K562 (cell line): ENCODE measurements at regions not wholly inside any gene's neighbourhood (a gene's known extent, or its start where the extent isn't known, plus 50 kb on each side); places are given as distances from the start of the nearest gene placed in this dataset.
"Not testable (repeated sequence)": the region's sequence is repeated elsewhere in the genome, so short reads cannot be mapped to it uniquely, and the experiment has no call there.

Experiments
- ATAC-seq: fragments of 200-7000 bp; cut with Tn5 transposase; 3 replicates; pipeline ENCODE4 v1.9.1; 2020; ENCODE audit warnings: moderate library complexity
- BruUV-seq: library from RNA; stranded (reverse); fragments of 400-500 nt; replicated peaks from 2 replicates; lab custom pipeline; 2021; lab: Mats Ljungman, UMichigan
- CTCF ChIA-PET: fragments of 300-600 bp; formaldehyde crosslinking; extraction: SDS; loops from one replicate; lab custom pipeline; 2021; ENCODE audit warnings: low intra/inter-chr PET ratio; lab: Yijun Ruan, JAX
- POLR2A ChIA-PET: fragments of 300-600, 350-650 bp; sonication (Branson Sonifier 250); formaldehyde crosslinking; extraction: SDS; loops from one replicate; lab custom pipeline; 2021; ENCODE audit warnings: antibody characterized with exemption, inconsistent platforms; lab: Yijun Ruan, JAX
- DNase-seq, 4 experiments: peaks; one replicate each; pipeline versions ENCODE4 v3.0.0 to v3.0.0-alpha.2; 2011 to 2018; ENCODE audit warnings: low spot score in 3 of 4, mixed read lengths in 3 of 4; ENCODE audit errors: extremely low read depth in 1 of 4
- FAIRE-seq: peaks from 2 replicates; lab custom pipeline; 2011; peaks lifted over from hg19 to GRCh38; lab: Jason Lieb, UNC
- H2AFZ ChIP-seq: 2 replicates; pipeline ENCODE4 v1.6.0; 2011; ENCODE audit warnings: low read depth, low read length, control low read depth, inconsistent platforms
- H3K27ac ChIP-seq: fragments of 200-600 bp; 3 replicates; pipeline ENCODE4 v1.8.0; 2011; ENCODE audit warnings: low read depth, mild to moderate bottlenecking, control low read depth, inconsistent platforms, low read length, moderate library complexity, mixed read lengths; ENCODE audit errors: extremely low read depth
- H3K27me3 ChIP-seq, 2 experiments: fragments of 300-600 bp in 1 of 2; 2 replicates in 1 of 2; 3 replicates in 1 of 2; pipeline versions ENCODE4 v1.6.0 to v1.8.0; 2011; ENCODE audit warnings: inconsistent platforms in 2 of 2, low read length in 2 of 2, mild to moderate bottlenecking in 1 of 2, mixed read lengths in 1 of 2, moderate library complexity in 1 of 2; ENCODE audit not compliant: control insufficient read depth in 2 of 2, insufficient read depth in 2 of 2
- H3K36me3 ChIP-seq: fragments of 300-600 bp; 3 replicates; pipeline ENCODE4 v1.8.0; 2011; ENCODE audit warnings: mild to moderate bottlenecking, low read length, inconsistent platforms; ENCODE audit not compliant: control insufficient read depth, insufficient read depth
- H3K4me1 ChIP-seq, 2 experiments: fragments of 200-600 bp in 1 of 2; replicated peaks in 1 of 2; 2 replicates in 1 of 2; 3 replicates in 1 of 2; pipeline versions ENCODE4 v1.5.1 to v1.8.0; 2011; ENCODE audit warnings: inconsistent platforms in 2 of 2, low read length in 2 of 2, mild to moderate bottlenecking in 1 of 2, mixed read lengths in 1 of 2, moderate library complexity in 1 of 2; ENCODE audit not compliant: control insufficient read depth in 2 of 2, insufficient read depth in 2 of 2
- H3K4me2 ChIP-seq: 2 replicates; pipeline ENCODE4 v1.6.1; 2011; ENCODE audit warnings: low read length, control low read depth, inconsistent platforms, mixed read lengths; ENCODE audit not compliant: insufficient read depth
- H3K4me3 ChIP-seq: fragments of 200-600 bp; sonication (generic), shearing (Covaris generic); 2 replicates; pipeline ENCODE4 v1.5.1; 2016; ENCODE audit warnings: control low read depth, inconsistent platforms
- H3K79me2 ChIP-seq: fragments of 200-600 bp; 3 replicates; pipeline ENCODE4 v1.8.0; 2011; ENCODE audit warnings: low read length, inconsistent platforms; ENCODE audit not compliant: control insufficient read depth, insufficient read depth
- H3K9ac ChIP-seq, 2 experiments: 2 replicates each; pipeline versions ENCODE4 v1.6.0 to v1.6.1; 2011; ENCODE audit warnings: low read depth in 2 of 2, low read length in 2 of 2, control low read depth in 1 of 2, inconsistent platforms in 1 of 2, mild to moderate bottlenecking in 1 of 2, mixed read lengths in 1 of 2; ENCODE audit not compliant: insufficient read depth in 1 of 2
- H3K9me1 ChIP-seq: one replicate; pipeline ENCODE4 v1.6.0; 2011; ENCODE audit warnings: inconsistent platforms, mild to moderate bottlenecking, low read length, moderate library complexity; ENCODE audit not compliant: control insufficient read depth, insufficient read depth
- H3K9me3 ChIP-seq: replicated peaks from 2 replicates; pipeline ENCODE4 v1.5.1; 2011; ENCODE audit warnings: low read depth, low read length, inconsistent platforms; ENCODE audit not compliant: control insufficient read depth, insufficient read depth
- H4K20me1 ChIP-seq: replicated peaks from 2 replicates; pipeline ENCODE4 v1.6.1; 2011; ENCODE audit warnings: low read length, inconsistent platforms, mixed read lengths; ENCODE audit not compliant: control insufficient read depth, insufficient read depth
- CTCFL ChIP-seq: IDR thresholded peaks from 2 replicates; pipeline ENCODE4 v1.6.1; 2011; ENCODE audit warnings: borderline replicate concordance, low read depth, mild to moderate bottlenecking, moderate library complexity, low read length; ENCODE audit not compliant: insufficient read depth, poor library complexity, severe bottlenecking
- ERF ChIP-seq: fragments of 450-650 bp; formaldehyde crosslinking; IDR thresholded peaks from 2 replicates; pipeline ENCODE4 v1.4.0; 2020; ENCODE audit warnings: mild to moderate bottlenecking, mixed read lengths
- MCM7 ChIP-seq, 2 experiments: fragments of 450-650 bp; IDR thresholded peaks; 2 replicates each; pipeline ENCODE4 v1.6.1; 2016 to 2018
- NFXL1 ChIP-seq: fragments of 450-650 bp; formaldehyde crosslinking; IDR thresholded peaks from 2 replicates; pipeline ENCODE4 v1.4.0; 2021; ENCODE audit warnings: mild to moderate bottlenecking
- SAFB2 ChIP-seq: fragments of 200-400 bp; formaldehyde crosslinking; IDR thresholded peaks from 2 replicates; pipeline ENCODE4 v1.6.1; 2018; ENCODE audit warnings: borderline replicate concordance, low read length, low read depth, moderate library complexity; ENCODE audit not compliant: severe bottlenecking
- SMAD4 ChIP-seq: fragments of 250-450 bp; sonication (Bioruptor Pico); conservative IDR thresholded peaks from 2 replicates; pipeline ENCODE4 v1.8.0; 2021; ENCODE audit warnings: inconsistent platforms, mild to moderate bottlenecking, moderate library complexity
- THRAP3 ChIP-seq: fragments of 450-650 bp; IDR thresholded peaks from 2 replicates; pipeline ENCODE4 v1.6.1; 2016; ENCODE audit warnings: mild to moderate bottlenecking, inconsistent platforms, borderline replicate concordance
- TSHZ1 ChIP-seq: fragments of 250-450 bp; sonication (Bioruptor Pico); IDR thresholded peaks from 2 replicates; pipeline ENCODE4 v1.4.0; 2020; ENCODE audit warnings: mild to moderate bottlenecking, moderate library complexity
- ZNF146 ChIP-seq: IDR thresholded peaks from one replicate; pipeline ENCODE4 v1.6.1; 2018; ENCODE audit warnings: missing compliant biosample characterization; ENCODE audit not compliant: unreplicated experiment
- ZNF586 ChIP-seq: fragments of 450-650 bp; formaldehyde crosslinking; conservative IDR thresholded peaks from 2 replicates; pipeline ENCODE4 v1.4.0; 2020; ENCODE audit warnings: mild to moderate bottlenecking, moderate library complexity
- WGBS: fragments of 100-300 bp; shearing (Covaris generic); methylation state at CpG from one replicate; pipeline ENCODE4 v1.1.6; 2016; ENCODE audit warnings: low coverage, mixed read lengths; ENCODE audit not compliant: insufficient coverage; ENCODE audit errors: missing lambda C conversion rate; 5-methylcytosine and 5-hydroxymethylcytosine counted together
- in situ Hi-C: fragments of 300-500 bp; cut with MboI; formaldehyde crosslinking; loops from 4 replicates; pipeline ENCODE4 v1.15.0; 2018; ENCODE audit warnings: inconsistent platforms, mixed read lengths
- intact Hi-C: fragments of 100-400 bp; cut with micrococcal nuclease; formaldehyde crosslinking; loops from 2 replicates; pipeline ENCODE4 v1.14.2; 2022

DNA sequence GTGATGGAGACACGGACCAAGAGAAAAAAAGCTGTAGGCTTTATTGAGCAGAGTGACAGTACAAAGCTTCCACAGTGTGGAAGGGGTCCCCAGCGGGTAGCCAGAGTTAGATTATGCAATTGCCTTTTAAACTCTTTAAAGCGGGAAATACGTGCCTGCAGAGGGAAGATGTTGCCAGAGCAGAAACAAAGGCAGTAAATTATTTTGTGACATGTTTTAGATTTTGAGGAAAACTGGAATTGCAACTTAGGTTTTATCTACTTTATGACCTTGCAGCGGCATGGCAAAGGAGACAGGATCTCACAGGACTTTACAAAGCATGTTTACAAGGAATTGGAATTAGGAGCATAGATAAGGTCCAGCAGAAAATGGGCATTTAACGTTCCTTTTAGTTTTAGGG lies 54.5 kb upstream of the ST3GAL6 start:
- H2AFZ ChIP-seq, H3K27ac ChIP-seq, H3K79me2 ChIP-seq, FAIRE-seq, H3K27me3 ChIP-seq, H3K9me3 ChIP-seq, BruUV-seq, DNase-seq, H3K36me3 ChIP-seq, H3K9ac ChIP-seq, intact Hi-C loops, ATAC-seq, H4K20me1 ChIP-seq, H3K4me3 ChIP-seq, H3K4me1 ChIP-seq, H3K9me1 ChIP-seq, H3K4me2 ChIP-seq, CTCF ChIA-PET, in situ Hi-C loops: not testable (repeated sequence)
- POLR2A ChIA-PET: interaction anchor here (0.7 kb wide), 1 partner anchor 27 kb away, joined by 3 read pairs; no protein-coding TSS in a partner anchor
- 5% methylated on average over 5 of the region's 6 CpGs for WGBS

- H3K27ac ChIP-seq: no peak overlapping the region
- no peaks in the 10 kb centered on the region for H3K79me2 ChIP-seq
- H3K9me3 ChIP-seq: no peaks in the 10 kb centered on the region
- in situ Hi-C loops (no loop called here), intact Hi-C loops (no loop called here)
- CTCF ChIA-PET: no interaction called here
- FAIRE-seq: no peak
- H3K27me3 ChIP-seq: no peaks in the 10 kb centered on the region; a peak in 1 of 5 replicates
- no peak for ATAC-seq
- no peaks in the 10 kb centered on the region for H4K20me1 ChIP-seq
- no peaks in the 10 kb centered on the region for H3K4me1 ChIP-seq
- no peak overlapping the region for H3K4me3 ChIP-seq
- H3K9me1 ChIP-seq: no peaks in the 10 kb centered on the region
- H2AFZ ChIP-seq: no peak overlapping the region
- POLR2A ChIA-PET: interaction anchor here (0.7 kb wide), 1 partner anchor 28 kb away, joined by 3 read pairs; no protein-coding TSS in a partner anchor
- no TSS peak for BruUV-seq
- no peak for DNase-seq
- no peak overlapping the region for H3K4me2 ChIP-seq
- H3K36me3 ChIP-seq: no peaks in the 10 kb centered on the region
- WGBS: 0% methylated on average over 1 of the region's 1 CpG
- no peak overlapping the region for H3K9ac ChIP-seq
- TF ChIP-seq CTCFL (no peak), ZNF146 (CRISPR knock-in tag) (no peak), ZNF586 (CRISPR knock-in tag) (no peak), ERF (no peak), SAFB2 (no peak), THRAP3 (no peak), MCM7 (IDR thresholded peaks at IDR 0.05) (no peak), NFXL1 (no peak), TSHZ1 (CRISPR knock-in tag) (no peak), SMAD4 (no peak)
Measured at GRCh38 chr3:98709441-98709840, 53.7 kb upstream of the ST3GAL6 start.
